HG03095 (cell line): ENCODE measurements at regions not wholly inside any gene's neighbourhood (a gene's known extent, or its start where the extent isn't known, plus 50 kb on each side); places are given as distances from the start of the nearest gene placed in this dataset.
"Not testable (repeated sequence)": the region's sequence is repeated elsewhere in the genome, so short reads cannot be mapped to it uniquely, and the experiment has no call there.

Experiments
- ATAC-seq: cut with Tn5 transposase; IDR thresholded peaks from one replicate; pipeline ENCODE4 v1.9.1; 2021; ENCODE audit warnings: moderate library complexity; ENCODE audit not compliant: unreplicated experiment

- ATAC-seq, result not testable (repeated sequence)
Measured at GRCh38 chr10:30703446-30703845, 73.9 kb upstream of the LYZL2 start.

- no peak for ATAC-seq
Measured at GRCh38 chr10:30702860-30703259, 73.3 kb upstream of the LYZL2 start.

- peak; percentile 61 for ATAC-seq
Measured at GRCh38 chr10:30701451-30702173, 72.1 kb upstream of the LYZL2 start.

GRCh38 chr10:30697806-30698205 is 68.3 kb upstream of the LYZL2 start:
- ATAC-seq, result no peak

- ATAC-seq, result not testable (repeated sequence)
Measured at GRCh38 chr10:30697221-30697620, 67.7 kb upstream of the LYZL2 start.

- not testable (repeated sequence) for ATAC-seq
Measured at GRCh38 chr10:30696416-30697185, 67.0 kb upstream of the LYZL2 start.

- not testable (repeated sequence) for ATAC-seq
Measured at GRCh38 chr10:30695481-30696236, 66.1 kb upstream of the LYZL2 start.

- no peak for ATAC-seq
Measured at GRCh38 chr10:30694518-30695228, 65.1 kb upstream of the LYZL2 start.

GRCh38 chr10:30691639-30692015 is 62.1 kb upstream of the LYZL2 start:
- no peak for ATAC-seq

GRCh38 chr10:30690948-30691638 is 61.5 kb upstream of the LYZL2 start:
- not testable (repeated sequence) for ATAC-seq

GRCh38 chr10:30688456-30688855 is 58.9 kb upstream of the LYZL2 start:
- ATAC-seq, result no peak

GRCh38 chr10:30687698-30688213 is 58.2 kb upstream of the LYZL2 start:
- peak; percentile 52 for ATAC-seq

- ATAC-seq, result no peak
Measured at GRCh38 chr10:30686708-30687107, 57.2 kb upstream of the LYZL2 start.

- ATAC-seq, result no peak
Measured at GRCh38 chr10:30683496-30683895, 53.9 kb upstream of the LYZL2 start.

GRCh38 chr10:30682377-30683199 is 53.0 kb upstream of the LYZL2 start:
- not testable (repeated sequence) for ATAC-seq

GRCh38 chr10:30680908-30681307 is 51.4 kb upstream of the LYZL2 start:
- no peak for ATAC-seq
